ENCODE measurements at regions not wholly inside any gene's neighbourhood (a gene's known extent, or its start where the extent isn't known, plus 50 kb on each side); places are given as distances from the start of the nearest gene placed in this dataset.
"Not testable (repeated sequence)": the region's sequence is repeated elsewhere in the genome, so short reads cannot be mapped to it uniquely, and the experiment has no call there.

GRCh38 chr18:34482204-34482603 is 227.9 kb upstream of the DTNA start:
- no peak for DNase-seq

GRCh38 chr18:34483198-34483597 is 226.9 kb upstream of the DTNA start:
- no peak for DNase-seq

DNA sequence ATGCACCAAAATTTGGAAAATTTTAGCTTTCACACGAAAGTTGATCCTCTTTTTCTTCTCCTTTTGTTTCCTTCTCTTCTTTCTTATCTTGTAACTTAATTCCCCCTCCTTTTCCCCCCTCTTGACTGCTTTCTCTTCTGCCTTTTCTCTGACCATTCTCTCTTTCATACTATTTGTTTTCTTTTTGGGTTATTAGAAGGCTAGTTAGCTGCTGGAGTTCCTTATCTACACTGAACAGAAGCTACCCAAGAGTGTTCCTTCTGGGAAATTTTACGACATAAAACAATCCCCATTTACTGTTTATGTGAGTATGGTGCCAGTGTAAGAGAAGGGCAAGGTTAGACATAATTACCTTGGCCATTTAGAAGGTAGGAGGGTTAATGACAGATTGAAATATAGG is 218.4 kb upstream of the DTNA start:
- no peak for DNase-seq

DNA sequence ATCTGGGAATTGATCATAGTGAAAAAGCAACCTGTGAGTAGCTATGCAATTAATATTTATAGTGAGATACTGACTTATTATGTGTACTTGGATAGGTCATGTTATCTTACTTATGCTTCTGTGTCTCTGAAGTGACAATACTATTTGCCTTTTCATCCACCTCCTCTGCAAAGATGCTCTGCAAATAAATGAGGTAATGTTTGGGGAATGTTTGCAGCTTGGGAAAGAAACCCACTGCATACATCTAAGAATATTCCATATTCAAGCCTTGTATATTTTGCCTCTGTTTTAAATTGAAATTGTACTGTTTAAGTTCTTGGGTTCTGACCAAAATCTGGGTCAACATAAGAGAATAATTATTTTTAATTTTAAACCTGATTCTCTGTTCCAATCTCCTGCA is 217.4 kb upstream of the DTNA start:
- peak; percentile 55 for DNase-seq

DNA sequence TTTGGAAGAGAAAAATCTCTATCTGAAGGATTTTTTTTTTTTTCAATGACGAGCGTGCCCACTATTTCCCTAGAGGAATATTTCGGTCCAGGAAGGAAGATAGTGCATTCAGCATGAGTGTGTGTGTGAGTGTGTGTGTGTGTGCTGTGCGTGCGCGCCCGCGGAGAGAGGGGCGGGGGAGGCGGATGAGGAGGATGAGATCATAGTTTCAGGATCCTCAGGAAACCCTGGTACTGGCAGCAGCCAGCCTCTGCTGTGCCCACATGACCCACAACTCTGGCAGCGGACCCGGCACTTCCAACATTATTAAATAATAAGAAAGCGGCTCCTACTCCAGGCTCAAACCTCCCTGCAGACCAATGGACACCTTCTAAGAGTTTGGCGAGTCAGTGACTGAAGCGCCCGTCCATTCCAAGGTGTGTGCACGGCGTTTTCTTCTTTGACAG is 217.0 kb upstream of the DTNA start:
- peak; percentile 92 for DNase-seq

DNA sequence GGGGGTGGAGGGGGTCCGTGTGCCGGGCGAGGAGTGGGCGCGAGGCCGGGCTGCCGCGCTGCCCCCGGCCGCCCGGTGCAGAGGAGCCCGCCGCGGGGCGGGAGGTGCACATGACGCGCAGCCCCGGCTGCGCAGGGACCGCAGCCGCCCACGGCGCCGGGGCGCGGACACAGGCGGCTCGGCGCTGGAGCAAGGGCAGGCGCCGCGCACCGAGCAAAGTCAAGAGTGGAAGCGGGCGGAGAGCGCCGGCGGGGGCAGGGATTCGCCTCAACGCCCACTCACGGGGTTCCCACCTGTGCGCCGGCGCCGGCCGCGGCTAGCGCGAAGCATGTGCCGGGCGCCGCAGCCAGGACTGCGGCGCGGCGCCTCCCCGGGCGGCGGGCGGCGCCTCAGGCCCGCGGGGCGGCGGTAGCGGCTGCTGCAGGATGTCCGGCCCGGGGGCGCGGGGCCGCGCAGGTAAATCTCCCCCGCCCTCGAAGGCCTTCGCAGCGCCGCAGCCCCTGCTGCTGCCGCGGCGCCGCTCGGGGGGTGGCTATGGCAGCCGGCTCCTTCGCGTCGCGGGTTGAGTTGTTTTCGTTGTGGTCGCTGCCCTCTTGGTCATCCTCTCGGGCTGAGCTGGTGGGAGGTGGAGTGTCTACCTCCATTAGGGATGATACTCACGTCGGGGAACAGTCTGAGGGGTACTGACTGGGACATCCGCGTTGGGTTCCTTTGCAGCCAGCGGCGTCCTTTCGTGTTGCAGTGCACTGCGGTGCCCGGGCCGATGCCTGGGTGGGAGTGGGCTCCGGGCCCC is 216.3 kb upstream of the DTNA start:
- DNase-seq, result peak; percentile 66

- DNase-seq, result no peak
Measured at GRCh38 chr18:34494359-34494696, 215.8 kb upstream of the DTNA start.

DNA sequence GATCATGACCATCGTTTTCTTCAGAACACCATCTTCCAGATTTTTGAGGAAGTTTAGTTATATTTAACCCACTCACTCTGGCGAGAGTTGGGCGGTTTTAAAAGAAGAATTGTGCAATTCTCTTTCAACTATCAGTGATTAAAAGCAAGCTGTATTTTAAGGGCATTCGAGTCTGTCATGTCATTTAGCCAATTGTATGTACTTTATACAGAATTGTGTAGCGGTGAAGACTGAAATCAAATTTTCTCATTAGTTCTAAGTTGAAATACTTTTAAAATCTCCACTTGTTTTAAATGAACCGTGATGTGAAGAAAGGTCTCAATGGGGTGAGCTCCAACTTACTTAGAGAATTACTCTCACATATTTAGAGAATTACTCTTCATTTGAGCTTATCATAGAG is 214.6 kb upstream of the DTNA start:
- DNase-seq, result no peak

- DNase-seq, result no peak
Measured at GRCh38 chr18:34501553-34501952, 208.5 kb upstream of the DTNA start.

DNA sequence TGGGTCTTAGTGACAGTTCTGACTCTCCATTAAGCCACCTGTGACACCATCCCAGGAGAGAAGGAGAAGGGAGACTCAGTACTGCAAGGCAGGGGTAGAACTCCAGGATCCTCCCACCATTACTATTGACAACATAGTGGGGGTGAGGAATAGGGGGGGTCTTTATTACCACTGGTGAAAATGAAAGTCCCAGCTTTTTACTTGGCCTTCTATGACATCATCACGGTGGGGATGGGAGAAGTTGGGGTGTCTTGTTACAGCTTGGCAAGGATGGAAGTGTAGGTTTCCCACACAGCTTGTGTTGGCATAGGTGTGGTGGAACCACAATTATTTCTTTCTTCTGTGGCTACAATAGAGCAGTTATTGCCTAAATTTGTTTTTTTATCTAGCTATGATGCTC is 203.9 kb upstream of the DTNA start:
- DNase-seq, result no peak

DNA sequence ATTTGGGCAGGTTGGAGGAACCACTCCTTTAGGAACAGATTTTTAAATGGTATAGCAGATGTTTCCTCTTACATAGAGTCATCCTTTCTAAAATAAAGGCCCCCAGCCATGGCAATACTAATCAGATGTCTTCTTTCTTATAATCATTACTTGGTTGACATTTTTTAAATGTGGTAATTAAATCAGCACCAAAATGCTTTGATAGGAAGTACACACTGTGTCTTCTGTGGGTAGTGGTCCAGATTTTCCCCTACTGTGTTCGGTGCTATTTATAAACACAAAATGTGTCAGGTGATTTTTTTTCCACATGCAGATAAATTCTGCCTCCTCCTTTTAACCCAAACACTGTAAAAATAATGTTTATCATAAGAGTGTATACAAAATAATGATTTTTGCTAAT is 200.9 kb upstream of the DTNA start:
- peak; percentile 23 for DNase-seq

DNA sequence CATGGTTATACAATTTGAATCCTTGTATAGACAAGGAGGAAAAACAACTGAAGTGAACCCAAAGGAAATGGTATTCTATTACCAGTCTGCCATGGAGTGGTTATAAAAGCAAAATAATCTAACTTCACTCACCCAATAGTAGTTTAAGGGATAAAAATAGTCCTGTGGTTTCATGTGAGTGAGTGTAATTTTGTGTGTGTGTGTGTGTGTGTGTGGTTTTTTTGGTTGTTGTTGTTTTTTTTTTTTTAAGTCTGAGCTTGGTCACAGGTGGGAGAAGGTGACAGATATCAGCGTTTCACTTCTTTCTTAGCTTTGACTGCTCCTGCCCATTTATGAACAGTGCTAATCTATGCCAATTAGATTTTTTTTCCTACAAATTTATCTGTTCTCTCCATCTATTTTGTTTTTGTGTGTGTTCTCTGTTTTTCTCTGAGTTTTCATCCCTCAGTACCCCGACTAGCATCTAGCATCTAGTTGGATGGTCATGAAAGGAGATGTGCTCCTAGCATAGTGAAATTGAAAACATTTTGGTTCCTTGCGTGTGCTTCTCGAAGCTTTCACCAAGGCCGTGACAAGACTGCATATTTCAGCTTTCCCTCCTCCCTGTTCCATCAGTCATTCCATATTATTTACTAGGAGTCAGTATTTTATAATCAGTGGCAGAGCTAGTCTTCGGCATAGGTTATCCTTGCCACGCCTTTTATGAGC is 200.1 kb upstream of the DTNA start:
- DNase-seq, result no peak

GRCh38 chr18:34510926-34511325 is 199.2 kb upstream of the DTNA start:
- no peak for DNase-seq

GRCh38 chr18:34511435-34511834 is 198.7 kb upstream of the DTNA start:
- DNase-seq, result no peak

DNA sequence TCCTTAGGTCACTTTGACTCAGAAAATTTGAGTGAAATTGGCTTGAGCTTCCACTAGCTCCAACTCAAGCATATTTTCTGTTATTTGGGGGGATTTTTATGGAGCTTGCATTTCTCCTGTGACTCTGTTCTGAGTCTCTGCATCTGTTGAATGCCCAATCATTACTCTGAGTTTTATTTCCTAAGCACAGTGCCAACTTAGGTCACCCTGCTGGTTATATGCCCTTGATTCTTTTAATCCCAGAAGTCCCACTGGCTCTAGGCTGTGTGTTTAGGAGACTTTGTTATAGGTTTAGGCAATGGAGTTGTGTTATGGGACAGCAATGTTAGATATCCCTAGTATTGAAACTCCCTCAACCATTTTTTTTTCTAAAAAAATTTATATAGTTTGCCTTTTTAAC is 198.2 kb upstream of the DTNA start:
- DNase-seq, result no peak

GRCh38 chr18:34514238-34514637 is 195.9 kb upstream of the DTNA start:
- DNase-seq, result no peak

DNA sequence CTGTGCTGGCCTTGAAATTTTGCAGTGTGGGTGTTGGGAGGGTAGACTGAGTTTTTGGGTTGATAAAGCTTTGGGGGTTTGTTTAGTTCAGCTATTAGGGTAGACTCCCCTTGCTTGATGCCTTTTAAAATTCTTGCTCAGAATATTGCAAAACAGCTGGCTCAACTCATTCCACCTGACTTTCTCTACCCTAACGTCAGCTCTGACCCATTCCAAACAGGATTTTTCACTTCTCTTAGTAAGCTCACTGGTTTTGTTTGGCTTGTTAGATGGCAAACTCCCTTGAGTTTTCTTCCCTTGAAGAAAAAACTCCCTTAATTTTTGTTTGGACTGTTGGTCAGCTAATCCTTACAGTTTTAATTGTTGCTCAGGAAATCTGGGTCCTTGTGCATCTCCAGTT is 195.1 kb upstream of the DTNA start:
- no peak for DNase-seq

DNA sequence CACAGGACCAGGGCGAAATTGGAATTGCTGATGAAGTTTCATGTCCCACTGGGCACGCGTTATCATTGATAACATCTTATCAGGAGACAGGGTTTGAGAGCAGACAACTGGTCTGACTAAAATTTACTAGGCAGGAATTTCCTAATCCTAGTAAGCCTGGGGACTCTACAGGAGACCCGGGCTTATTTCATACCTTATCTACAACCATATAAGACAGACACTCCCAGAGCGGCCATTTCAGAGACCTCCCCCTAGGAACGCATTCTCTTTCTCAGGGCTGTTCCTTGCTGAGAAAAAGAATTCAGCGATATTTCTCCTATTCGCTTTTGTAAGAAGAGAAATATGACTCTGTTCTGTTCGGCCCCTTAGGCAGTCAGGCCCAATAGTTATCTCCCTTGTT is 193.7 kb upstream of the DTNA start:
- not testable (repeated sequence) for DNase-seq

- not testable (repeated sequence) for DNase-seq
Measured at GRCh38 chr18:34516996-34517395, 193.1 kb upstream of the DTNA start.

GRCh38 chr18:34521040-34521439 is 189.1 kb upstream of the DTNA start:
- no peak for DNase-seq

DNA sequence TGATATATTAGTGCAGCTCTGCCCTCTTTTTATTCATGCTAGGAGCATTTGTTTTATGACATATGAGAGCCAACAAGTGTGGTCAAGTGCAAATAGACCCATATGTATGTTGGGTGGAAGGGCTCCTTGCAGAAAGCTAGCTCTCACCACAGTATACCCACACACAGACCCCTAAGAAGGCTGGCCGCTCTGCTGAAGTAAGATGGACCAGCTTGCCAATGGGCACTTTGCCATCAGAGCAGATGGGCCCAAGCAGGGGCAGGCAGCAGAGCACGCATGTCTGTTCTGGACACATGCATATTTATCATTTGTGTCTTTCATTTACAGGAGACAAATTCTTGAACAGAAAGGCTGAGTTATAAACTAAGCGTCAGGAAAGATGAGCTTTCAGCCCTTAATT is 187.5 kb upstream of the DTNA start:
- DNase-seq, result peak; percentile 74

DNA sequence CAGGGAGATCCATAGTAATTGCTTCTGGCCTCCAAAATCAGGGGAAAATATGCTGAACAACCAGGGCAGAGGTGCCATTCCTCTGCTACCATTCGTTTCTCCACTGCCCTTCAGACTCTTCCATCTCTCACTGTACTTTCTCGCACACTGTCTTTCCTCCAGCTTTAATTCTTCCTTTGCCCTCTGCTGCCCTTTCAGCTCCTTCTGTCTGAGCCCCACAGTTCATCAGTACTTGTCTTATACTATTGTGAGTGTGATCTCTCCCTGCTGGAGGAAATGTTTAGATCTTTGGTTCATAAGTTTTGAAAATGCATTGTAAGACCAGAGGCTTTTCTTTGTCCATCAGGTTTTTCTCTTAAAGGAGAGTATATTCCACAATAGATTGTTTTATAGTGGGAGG is 184.9 kb upstream of the DTNA start:
- DNase-seq, result no peak

DNA sequence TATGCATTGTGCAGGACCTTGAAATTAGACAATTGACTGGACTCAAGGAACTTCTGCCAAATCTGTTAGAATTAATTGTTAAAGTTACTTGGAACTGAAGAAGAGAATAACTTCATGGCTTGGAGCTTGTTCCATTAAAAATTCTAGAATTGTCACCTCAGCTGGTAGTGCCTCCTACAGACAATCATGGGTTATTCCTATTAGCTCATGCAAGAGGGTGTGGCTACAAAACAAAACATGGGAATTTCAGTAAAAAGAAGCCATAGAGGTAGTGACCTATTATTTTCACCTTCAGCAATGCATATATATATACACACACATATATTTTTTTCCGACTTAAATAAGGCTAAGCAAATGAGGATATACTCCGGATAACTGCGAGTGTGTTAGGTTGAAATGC is 181.9 kb upstream of the DTNA start:
- peak; percentile 53 for DNase-seq

Measured in NCI-H2171 treated with DMSO at 0.1 percent for 48 hours (cell line).